ENCODE measurements at regions not wholly inside any gene's neighbourhood (a gene's known extent, or its start where the extent isn't known, plus 50 kb on each side); places are given as distances from the start of the nearest gene placed in this dataset.

DNA sequence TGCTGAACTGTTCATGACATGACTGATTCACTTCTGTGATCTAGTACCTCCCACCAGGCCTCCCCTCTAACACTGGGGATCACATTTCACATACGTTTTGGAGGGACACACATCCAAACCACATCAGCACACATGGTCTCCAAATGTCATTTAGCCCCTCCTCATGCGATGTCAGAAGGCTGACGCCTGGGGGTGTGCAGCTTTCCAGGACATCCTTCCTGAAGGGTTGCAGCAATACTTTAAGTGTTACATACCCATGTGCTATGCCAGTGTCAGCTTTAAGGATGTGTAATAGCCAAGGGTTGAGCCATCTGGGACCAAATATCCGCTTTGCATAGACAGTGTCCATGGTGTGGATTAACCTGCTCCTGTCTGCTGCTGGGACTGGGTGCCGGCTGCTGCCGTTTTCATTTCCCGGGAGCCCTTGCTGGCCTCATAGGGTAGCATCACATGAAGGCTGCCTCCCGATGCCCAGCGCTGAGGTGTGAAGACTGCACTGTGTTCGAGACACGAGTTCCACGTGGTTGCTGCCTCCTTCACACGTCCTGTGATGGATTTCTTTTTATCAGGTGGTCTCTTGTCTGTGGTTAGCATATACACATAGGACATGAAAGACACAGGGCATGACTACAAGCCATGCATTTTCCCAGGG is 219.0 kb downstream of the THBS2 start:
- H3K4me3 ChIP-seq (ENCODE audit: low read depth, low read length) = no peak overlapping the region
- TF ChIP-seq, protein P1, sequence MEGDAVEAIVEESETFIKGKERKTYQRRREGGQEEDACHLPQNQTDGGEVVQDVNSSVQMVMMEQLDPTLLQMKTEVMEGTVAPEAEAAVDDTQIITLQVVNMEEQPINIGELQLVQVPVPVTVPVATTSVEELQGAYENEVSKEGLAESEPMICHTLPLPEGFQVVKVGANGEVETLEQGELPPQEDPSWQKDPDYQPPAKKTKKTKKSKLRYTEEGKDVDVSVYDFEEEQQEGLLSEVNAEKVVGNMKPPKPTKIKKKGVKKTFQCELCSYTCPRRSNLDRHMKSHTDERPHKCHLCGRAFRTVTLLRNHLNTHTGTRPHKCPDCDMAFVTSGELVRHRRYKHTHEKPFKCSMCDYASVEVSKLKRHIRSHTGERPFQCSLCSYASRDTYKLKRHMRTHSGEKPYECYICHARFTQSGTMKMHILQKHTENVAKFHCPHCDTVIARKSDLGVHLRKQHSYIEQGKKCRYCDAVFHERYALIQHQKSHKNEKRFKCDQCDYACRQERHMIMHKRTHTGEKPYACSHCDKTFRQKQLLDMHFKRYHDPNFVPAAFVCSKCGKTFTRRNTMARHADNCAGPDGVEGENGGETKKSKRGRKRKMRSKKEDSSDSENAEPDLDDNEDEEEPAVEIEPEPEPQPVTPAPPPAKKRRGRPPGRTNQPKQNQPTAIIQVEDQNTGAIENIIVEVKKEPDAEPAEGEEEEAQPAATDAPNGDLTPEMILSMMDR (IDR thresholded peaks at IDR 0.05; ENCODE audit: control insufficient read depth, extremely low read depth, insufficient read depth) = no peak
- DNase-seq (ENCODE audit: low read depth) = no peak

DNA sequence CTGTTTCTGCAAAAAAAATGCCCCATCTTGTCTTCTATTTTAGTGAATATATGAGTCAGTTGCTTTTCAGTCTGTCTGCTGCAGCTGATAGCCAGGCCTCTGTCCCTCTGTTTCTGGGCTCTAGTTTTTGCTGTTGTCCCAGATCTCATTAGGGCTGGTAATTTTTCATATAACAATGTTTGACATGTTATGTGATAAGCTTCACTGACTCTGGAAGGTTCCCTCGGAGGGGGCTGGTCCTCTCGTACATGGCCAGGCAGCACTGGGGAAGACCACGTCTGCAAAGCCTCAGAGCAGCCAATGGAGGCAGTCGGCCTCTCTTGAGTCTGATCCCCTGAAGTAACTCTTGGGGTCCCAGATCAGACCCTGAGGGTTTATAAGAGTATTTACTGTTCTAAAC is 223.8 kb downstream of the THBS2 start:
- no peak for DNase-seq (ENCODE audit: low read depth)
- no peak overlapping the region for H3K4me3 ChIP-seq (ENCODE audit: low read depth, low read length)

DNA sequence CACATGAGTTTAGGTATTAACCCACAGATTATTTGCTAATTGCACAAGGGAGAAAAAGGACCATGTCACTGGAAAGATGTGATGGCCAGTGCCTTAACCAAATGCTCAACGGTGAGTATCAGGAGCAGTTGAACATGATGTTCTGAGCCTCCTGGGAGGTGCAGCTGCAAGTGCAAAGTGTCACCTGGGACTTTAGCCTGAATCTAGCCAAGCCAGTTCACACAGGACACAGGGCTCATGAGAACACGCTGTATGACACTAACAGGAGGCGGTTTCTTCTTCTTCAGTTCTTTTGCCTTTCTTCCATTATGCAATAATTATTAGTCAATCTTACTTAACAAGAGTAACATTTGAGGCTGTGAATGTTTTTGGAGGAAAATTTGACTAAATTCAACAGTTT is 225.3 kb downstream of the THBS2 start:
- TF ChIP-seq, protein P1 (IDR thresholded peaks at IDR 0.05; ENCODE audit: control insufficient read depth, extremely low read depth, insufficient read depth) = no peak
- H3K4me3 ChIP-seq (ENCODE audit: low read depth, low read length) = no peak overlapping the region
- DNase-seq (ENCODE audit: low read depth) = no peak

More for the DNA sequence above, 223.8 kb downstream of the THBS2 start:
- TF ChIP-seq, protein P1 (IDR thresholded peaks at IDR 0.05; ENCODE audit: control insufficient read depth, extremely low read depth, insufficient read depth) = no peak

DNA sequence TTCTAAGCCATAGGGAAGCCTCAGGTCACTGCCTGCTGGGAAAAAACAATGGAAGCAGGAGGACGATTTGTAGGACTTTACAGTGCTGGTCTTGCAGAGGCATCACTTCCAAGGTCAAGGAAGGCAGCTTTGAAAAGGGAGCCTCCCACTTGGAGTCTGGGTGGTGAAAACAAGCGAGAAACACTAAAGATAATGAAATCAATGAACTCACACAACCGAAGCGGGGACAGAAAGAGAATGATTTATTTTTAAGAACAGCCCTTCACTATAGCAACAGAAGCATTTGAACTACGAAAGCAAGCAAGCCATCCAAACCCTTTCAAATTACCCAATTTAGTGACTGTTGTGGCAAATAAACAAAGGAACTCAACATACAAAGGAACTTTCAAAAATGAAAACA is 227.5 kb downstream of the THBS2 start:
- no peak for DNase-seq (ENCODE audit: low read depth)
- TF ChIP-seq, protein P1 (IDR thresholded peaks at IDR 0.05; ENCODE audit: control insufficient read depth, extremely low read depth, insufficient read depth) = no peak
- H3K4me3 ChIP-seq (ENCODE audit: low read depth, low read length) = no peak overlapping the region

DNA sequence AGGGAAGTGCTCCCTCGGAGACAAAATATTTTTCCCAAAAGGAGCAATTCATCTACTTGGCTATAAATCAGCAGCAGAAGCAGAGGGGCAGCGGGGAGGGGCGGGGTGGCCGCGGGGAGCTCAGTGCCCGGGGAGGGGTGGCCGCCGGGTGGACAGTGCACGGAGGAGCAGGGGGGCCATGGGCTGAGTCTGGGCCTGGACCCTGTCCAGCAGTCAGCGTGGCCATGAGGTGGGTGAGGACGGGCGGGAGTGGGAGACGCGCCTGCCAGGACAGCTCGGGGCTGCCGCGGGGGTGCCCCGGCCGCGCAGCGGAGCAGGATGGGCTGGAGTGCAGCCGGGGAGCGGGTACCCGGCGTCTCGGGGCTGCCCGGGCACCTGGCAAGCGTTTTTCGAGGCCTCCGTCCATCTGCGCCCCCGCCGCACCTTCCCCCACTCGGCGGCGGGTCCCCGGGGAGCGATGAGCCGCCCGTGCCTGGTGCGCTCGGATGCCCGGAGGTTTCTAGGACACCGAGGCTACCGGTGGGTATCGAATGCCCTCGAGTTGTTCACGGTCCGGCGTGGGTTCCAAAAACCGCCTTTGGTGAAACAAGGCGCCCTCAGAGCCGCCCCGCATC is 229.5 kb downstream of the THBS2 start:
- no peak overlapping the region for H3K4me3 ChIP-seq (ENCODE audit: low read depth, low read length)
- TF ChIP-seq, protein P1 (IDR thresholded peaks at IDR 0.05; ENCODE audit: control insufficient read depth, extremely low read depth, insufficient read depth) = no peak
- DNase-seq (ENCODE audit: low read depth) = no peak

DNA sequence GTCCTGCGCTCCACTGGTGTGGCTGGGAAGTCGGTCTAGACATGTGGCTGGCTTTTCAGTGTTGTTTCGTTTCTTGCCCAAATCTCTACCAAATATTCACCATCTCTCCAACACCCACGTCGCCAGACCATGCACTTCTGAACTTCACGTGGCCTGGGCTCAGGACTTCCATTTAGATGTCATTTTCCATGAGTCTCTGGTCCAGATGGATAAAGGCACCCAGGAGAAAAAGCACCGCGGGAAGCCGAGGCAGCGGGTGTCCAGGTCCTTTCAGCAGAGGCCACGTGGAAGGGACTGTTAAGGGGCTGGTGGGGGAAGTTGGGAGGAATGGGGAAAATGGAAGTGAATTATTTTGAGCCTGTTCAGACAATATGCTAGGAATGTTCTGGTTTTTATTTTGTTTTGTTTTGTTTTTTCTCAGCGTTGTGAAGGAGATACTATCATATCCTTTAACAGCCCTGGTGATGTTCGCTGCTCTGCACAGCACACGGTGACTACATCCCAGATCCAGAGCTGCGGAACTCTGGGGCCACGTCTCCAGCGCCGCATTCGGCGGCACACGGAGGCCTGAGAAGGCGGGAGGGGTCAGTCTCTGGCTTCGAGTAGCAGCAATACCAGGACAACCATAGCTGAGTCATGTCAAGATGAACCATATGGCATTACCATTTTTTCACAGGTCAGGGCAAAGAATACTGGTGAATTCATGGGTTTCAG is 230.3 kb downstream of the THBS2 start:
- DNase-seq (ENCODE audit: low read depth) = no peak
- no peak overlapping the region for H3K4me3 ChIP-seq (ENCODE audit: low read depth, low read length)
- TF ChIP-seq, protein P1 (IDR thresholded peaks at IDR 0.05; ENCODE audit: control insufficient read depth, extremely low read depth, insufficient read depth) = no peak

Measured in LNCaP clone FGC (cell line).